ENCODE measurements at regions not wholly inside any gene's neighbourhood (a gene's known extent, or its start where the extent isn't known, plus 50 kb on each side); places are given as distances from the start of the nearest gene placed in this dataset.

DNA sequence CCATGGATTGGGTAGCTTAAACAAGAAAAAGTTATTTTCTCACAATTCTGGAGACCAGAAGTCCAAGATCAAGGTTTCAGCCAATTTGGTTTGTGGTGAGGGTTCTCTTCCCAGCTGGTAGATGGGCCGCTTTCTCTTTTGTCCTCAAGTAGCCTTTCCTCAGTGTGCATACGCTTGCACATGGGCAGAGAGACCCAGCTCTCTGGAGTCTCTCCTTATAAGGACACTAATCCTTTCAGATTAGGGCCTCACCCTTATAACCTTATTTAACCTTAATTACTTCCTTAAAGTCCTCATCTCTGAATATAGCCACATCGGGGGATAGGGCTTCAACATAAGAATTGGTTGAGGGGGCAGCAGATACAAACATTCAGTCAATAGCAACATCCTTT, 68.4 kb upstream of the NLK start:
- DNase-seq (ENCODE audit: low spot score): no peak

GRCh38 chr17:27974531-27975145, 67.8 kb upstream of the NLK start:
- DNase-seq (ENCODE audit: low spot score): no peak

DNA sequence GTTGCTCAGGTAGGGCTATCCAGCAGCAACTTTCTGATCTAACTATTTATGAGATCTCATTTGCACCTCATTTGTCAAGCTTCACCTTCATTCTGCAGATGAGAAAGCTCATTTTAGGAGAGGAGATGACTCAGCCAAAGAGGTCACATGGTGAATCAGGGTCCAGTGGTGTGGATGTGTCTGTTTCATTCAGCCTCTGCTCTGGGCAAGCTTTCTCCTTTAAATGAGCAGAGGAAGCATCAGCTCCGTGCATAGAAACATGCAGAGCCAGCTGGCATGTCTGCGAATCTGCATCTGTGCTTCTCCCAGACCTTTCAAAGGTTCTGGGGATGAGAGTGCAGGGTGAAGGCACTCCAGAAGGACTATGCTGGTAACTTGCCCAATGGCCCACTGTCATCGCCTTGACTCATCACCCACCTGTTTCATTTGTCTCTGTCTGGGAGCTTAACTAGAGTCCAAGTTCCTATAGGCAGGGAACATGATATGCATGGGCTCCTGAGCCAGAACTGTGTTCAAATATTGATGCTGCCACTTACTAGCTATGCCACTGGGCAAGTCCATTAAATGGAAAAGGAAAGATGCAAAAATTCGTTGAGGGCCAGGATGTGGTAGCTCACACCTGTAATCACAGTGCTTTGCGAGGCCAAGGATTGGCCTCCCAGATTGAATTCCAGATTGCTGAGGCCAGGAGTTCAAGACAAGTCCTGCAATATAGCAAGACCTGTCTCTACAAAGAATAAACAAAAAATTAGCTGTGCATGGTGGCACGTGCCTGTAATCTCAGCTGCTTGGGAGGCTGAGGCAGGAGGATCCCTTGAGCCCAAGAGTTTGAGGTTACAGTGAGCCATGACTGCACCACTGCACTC, 67.1 kb upstream of the NLK start:
- peak; percentile 53 for DNase-seq (ENCODE audit: low spot score)

DNA sequence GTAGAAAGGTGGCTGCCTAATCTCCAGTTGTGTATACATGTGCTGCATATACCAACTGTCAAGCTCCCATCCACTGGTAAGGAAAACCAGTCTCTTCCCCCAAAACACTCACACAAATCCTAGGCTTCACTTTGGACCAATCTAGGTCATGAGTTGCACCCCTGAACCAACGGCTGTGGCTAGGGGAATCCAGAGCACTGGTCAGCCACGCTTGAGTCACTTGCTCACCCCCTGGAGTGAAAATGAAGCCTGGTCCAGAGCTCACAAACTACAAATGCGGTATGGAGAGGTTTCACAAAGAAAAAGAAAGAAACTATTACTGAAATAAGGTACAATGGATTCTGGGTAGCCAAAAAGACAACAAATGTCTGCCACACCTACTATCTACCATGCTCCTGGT, 66.1 kb upstream of the NLK start:
- DNase-seq (ENCODE audit: low spot score): no peak

GRCh38 chr17:27977751-27978688, 64.5 kb upstream of the NLK start:
- no peak for DNase-seq (ENCODE audit: low spot score)

DNA sequence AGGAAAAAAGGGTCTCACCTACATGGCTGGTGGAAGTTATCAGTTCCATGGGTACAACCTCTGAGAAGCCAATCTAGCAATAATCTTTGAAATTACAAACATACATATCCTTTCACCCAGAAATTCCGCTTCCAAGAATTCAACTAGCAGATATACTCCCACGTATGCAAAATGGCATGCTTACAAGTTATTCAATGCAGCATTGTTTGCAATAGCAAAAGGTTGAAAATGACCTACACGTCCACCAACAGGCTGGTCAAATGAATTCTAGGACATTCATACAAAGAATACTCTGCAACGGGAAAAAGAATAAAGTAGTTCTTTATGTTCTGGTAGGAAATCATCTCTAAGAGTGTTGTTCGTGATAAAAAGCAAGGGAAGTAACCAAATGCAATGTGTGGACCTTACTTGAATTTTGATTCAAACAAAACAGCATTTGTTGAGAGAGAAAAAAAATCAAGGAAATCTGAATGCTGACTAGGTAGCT, 63.7 kb upstream of the NLK start:
- no peak for DNase-seq (ENCODE audit: low spot score)

DNA sequence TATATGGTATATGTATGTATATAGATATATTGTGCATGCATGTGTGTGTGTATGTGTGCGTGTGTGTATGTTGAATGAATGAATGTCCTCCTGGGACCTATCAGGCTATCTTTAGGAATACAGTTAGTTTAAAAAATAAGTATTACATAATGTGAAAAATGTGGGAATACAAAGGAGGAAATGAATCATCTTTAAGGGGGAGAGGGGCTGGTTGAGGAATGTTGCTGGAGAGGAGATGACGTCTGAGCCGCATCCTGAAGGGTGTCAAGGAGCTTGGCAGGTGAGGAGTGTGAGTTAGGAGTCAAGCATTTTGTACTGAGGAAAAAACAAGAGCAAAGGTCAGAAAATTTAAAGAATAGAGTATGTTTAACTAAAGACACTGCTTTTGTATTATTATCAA, 62.4 kb upstream of the NLK start:
- no peak for DNase-seq (ENCODE audit: low spot score)

GRCh38 chr17:27981978-27982377, 60.5 kb upstream of the NLK start:
- no peak for DNase-seq (ENCODE audit: low spot score)

GRCh38 chr17:27982688-27983087, 59.8 kb upstream of the NLK start:
- no peak for DNase-seq (ENCODE audit: low spot score)

DNA sequence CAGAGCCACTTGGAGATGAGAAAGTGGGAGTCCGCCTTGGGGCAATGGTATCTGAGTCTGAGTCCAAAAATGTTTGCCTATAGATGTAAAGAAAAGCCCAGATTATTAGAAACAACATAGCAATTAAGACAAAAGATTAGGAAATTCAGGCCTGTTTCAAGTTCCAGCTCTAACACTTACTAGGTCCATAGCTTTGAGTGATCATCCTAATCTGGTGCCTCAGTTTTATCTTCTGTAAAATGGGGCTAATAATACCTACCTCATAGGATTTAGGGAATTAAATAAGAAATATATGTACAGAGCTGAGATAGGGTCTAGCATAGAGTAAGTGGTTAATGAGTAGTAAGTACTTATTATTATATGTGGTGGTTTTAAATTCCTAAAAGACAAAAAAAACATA, 58.6 kb upstream of the NLK start:
- no peak for DNase-seq (ENCODE audit: low spot score)

- DNase-seq (ENCODE audit: low spot score): no peak
These were observed 58.1 kb upstream of the NLK start for GRCh38 chr17:27984404-27984803.

- no peak for DNase-seq (ENCODE audit: low spot score)
These were observed 57.7 kb upstream of the NLK start for GRCh38 chr17:27984816-27985215.

DNA sequence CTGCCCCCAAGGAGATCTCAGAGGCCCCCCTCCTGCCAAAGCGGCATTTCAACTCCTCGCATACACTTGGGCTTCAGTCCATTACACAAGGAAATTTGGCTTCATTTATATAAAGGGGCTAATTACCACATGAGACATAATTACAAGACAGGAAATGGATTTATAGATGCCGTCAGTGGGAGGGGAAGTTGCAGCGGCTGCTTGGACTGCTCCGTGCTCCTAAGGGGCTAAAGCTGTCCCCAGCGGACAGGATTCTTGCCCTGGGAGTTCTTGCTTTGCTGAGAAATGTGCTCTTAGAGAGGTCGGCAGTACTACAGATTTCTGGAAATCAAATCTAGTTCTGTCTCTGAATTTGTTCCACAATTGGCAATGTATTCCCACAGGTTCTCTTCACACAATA, 57.2 kb upstream of the NLK start:
- DNase-seq (ENCODE audit: low spot score): no peak

GRCh38 chr17:27985736-27986399, 56.6 kb upstream of the NLK start:
- no peak for DNase-seq (ENCODE audit: low spot score)

GRCh38 chr17:27986805-27987684, 55.4 kb upstream of the NLK start:
- no peak for DNase-seq (ENCODE audit: low spot score)

GRCh38 chr17:27989046-27989445, 53.4 kb upstream of the NLK start:
- no peak for DNase-seq (ENCODE audit: low spot score)

DNA sequence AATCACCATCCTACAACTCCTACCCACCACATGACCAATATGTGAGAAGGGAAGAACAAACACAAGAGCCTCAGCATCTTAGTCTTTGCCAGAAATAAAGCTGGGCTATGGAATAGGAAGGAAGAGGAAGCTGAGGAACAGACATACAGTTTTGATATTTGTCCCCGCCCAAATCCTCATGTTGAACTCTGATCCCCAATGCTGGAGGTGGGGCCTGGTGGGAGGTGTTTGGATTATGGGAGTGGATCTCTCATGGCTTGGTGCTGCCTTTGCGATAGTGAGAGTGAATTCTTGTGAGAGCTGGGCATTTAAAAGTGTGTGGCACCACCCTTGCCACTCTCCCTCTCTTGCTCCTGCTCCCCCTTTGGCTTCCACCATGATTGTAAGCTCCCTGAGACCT, 52.4 kb upstream of the NLK start:
- no peak for DNase-seq (ENCODE audit: low spot score)

DNA sequence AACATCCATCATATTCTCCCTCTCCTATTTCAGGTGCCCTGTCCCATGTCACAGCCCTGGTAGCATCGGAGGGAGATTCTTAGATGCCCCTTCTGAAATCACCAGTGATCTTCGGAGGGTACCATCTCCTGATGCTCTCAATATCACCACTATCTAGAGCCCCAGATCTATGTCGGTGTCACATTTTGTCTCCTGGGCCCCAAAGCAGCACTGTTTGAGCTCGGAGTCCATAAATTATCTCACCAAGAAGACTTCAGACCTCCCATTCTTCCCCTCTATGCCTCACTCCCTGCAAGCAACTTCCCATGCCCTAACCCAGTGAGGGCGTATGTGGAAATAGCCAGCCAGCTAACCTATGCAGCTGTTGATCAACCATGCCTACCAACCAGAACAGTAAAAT, 51.5 kb upstream of the NLK start:
- no peak for DNase-seq (ENCODE audit: low spot score)

- DNase-seq (ENCODE audit: low spot score): peak; percentile 69
These were observed 50.9 kb upstream of the NLK start for GRCh38 chr17:27991462-27991993.
